ENCODE measurements at regions not wholly inside any gene's neighbourhood (a gene's known extent, or its start where the extent isn't known, plus 50 kb on each side); places are given as distances from the start of the nearest gene placed in this dataset.

DNA sequence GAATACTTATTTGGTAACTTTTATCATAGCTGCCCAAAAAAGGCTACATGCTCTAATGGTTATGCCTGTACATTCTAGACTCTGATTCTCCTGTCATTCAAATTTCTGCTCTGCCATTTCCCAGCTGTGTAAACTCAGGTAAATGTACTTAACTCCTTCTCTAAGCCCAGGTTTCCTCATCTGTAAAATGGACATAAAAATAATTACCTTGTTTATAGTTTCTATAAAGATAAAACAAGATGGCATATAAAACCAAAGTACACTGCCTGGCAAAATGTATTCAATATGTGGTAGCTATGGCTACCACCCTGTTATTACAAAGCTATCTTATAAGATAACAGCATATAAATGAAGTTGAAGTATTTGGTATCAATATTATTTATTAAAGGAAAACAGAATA lies 158.8 kb downstream of the PPARGC1A start:
- TF ChIP-seq, protein P1, sequence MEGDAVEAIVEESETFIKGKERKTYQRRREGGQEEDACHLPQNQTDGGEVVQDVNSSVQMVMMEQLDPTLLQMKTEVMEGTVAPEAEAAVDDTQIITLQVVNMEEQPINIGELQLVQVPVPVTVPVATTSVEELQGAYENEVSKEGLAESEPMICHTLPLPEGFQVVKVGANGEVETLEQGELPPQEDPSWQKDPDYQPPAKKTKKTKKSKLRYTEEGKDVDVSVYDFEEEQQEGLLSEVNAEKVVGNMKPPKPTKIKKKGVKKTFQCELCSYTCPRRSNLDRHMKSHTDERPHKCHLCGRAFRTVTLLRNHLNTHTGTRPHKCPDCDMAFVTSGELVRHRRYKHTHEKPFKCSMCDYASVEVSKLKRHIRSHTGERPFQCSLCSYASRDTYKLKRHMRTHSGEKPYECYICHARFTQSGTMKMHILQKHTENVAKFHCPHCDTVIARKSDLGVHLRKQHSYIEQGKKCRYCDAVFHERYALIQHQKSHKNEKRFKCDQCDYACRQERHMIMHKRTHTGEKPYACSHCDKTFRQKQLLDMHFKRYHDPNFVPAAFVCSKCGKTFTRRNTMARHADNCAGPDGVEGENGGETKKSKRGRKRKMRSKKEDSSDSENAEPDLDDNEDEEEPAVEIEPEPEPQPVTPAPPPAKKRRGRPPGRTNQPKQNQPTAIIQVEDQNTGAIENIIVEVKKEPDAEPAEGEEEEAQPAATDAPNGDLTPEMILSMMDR (IDR thresholded peaks at IDR 0.05) = no peak
- no peak for TF ChIP-seq POLR2A (IDR thresholded peaks at IDR 0.05)
